HepG2 (cell line): ENCODE measurements at regions not wholly inside any gene's neighbourhood (a gene's known extent, or its start where the extent isn't known, plus 50 kb on each side); places are given as distances from the start of the nearest gene placed in this dataset.
A peak's percentile ranks its signal among the peaks of the same experiment; 100 is the strongest.

Experiments
- ATAC-seq: fragments of 200-7000 bp; cut with Tn5 transposase; 3 replicates; pipeline ENCODE4 v1.9.1; 2020; ENCODE audit warnings: mild to moderate bottlenecking, moderate library complexity
- BruUV-seq: library from RNA; stranded (reverse); fragments of 400-500 nt; replicated peaks from 2 replicates; lab custom pipeline; 2021; lab: Mats Ljungman, UMichigan
- CTCF ChIA-PET: fragments of 300-600 bp; formaldehyde crosslinking; extraction: SDS; loops from one replicate; lab custom pipeline; 2021; ENCODE audit warnings: low total read pairs, inconsistent platforms, low intra/inter-chr PET ratio; lab: Yijun Ruan, JAX
- POLR2A ChIA-PET: fragments of 350-600 bp; sonication (Branson Sonifier 250); formaldehyde crosslinking; loops from one replicate; lab custom pipeline; 2020; ENCODE audit warnings: antibody characterized with exemption, inconsistent platforms; lab: Yijun Ruan, JAX
- DNase-seq: peaks from one replicate; pipeline ENCODE4 v3.0.0-alpha.2; 2015; ENCODE audit warnings: low spot score
- FAIRE-seq: peaks from 3 replicates; lab custom pipeline; 2011; peaks lifted over from hg19 to GRCh38; lab: Jason Lieb, UNC
- H2AFZ ChIP-seq: one replicate; pipeline ENCODE4 v1.6.1; 2011; ENCODE audit warnings: low read length, inconsistent platforms
- H3K27ac ChIP-seq: fragments of 300-600 bp; 3 replicates; pipeline ENCODE4 v1.8.0; 2011; ENCODE audit warnings: mixed run types, mild to moderate bottlenecking, mixed read lengths, low read length, inconsistent platforms; ENCODE audit not compliant: insufficient read depth; ENCODE audit errors: extremely low read length
- H3K27me3 ChIP-seq, 2 experiments: fragments of 200-600 bp in 1 of 2; 2 replicates in 1 of 2; 3 replicates in 1 of 2; pipeline versions ENCODE4 v1.6.0 to v1.8.0; 2011; ENCODE audit warnings: low read length in 2 of 2, mild to moderate bottlenecking in 2 of 2, moderate library complexity in 2 of 2, inconsistent platforms in 1 of 2; ENCODE audit not compliant: insufficient read depth in 2 of 2, control insufficient read depth in 1 of 2
- H3K36me3 ChIP-seq, 2 experiments: fragments of 200-600 bp in 1 of 2; replicated peaks in 1 of 2; 2 replicates in 1 of 2; 3 replicates in 1 of 2; pipeline versions ENCODE4 v1.5.1 to v1.8.0; 2011; ENCODE audit warnings: low read length in 2 of 2, inconsistent platforms in 1 of 2; ENCODE audit not compliant: insufficient read depth in 2 of 2, control insufficient read depth in 1 of 2
- H3K4me1 ChIP-seq: 2 replicates; pipeline ENCODE4 v1.5.1; 2012; ENCODE audit warnings: low read length, inconsistent platforms; ENCODE audit not compliant: insufficient read depth
- H3K4me2 ChIP-seq: 2 replicates; pipeline ENCODE4 v1.6.0; 2011; ENCODE audit warnings: low read depth, low read length, inconsistent platforms
- H3K4me3 ChIP-seq, 3 experiments: fragments of 200-600 bp in 1 of 3; sonication (generic), shearing (Covaris generic) in 1 of 3; replicated peaks in 1 of 3; 2 replicates each; pipeline ENCODE4 v1.5.1; 2011 to 2016; ENCODE audit warnings: low read length in 3 of 3, inconsistent platforms in 2 of 3, low read depth in 2 of 3, mild to moderate bottlenecking in 2 of 3, control low read depth in 1 of 3, mixed read lengths in 1 of 3; ENCODE audit not compliant: insufficient read depth in 1 of 3
- H3K79me2 ChIP-seq: one replicate; pipeline ENCODE4 v1.6.1; 2011; ENCODE audit warnings: low read length, inconsistent platforms; ENCODE audit not compliant: insufficient read depth
- H3K9ac ChIP-seq: 2 replicates; pipeline ENCODE4 v1.6.0; 2011; ENCODE audit warnings: mild to moderate bottlenecking, low read depth, low read length, inconsistent platforms; ENCODE audit not compliant: insufficient read depth
- H3K9me3 ChIP-seq: 2 replicates; pipeline ENCODE4 v1.5.1; 2012; ENCODE audit warnings: mild to moderate bottlenecking, low read length
- H4K20me1 ChIP-seq: 2 replicates; pipeline ENCODE4 v1.6.0; 2011; ENCODE audit warnings: inconsistent platforms, mild to moderate bottlenecking, low read length, moderate library complexity; ENCODE audit not compliant: insufficient read depth
- AFF4 ChIP-seq: sonication (generic); formaldehyde crosslinking; IDR thresholded peaks from 2 replicates; pipeline ENCODE4 v1.4.0; 2020; ENCODE audit warnings: missing genetic modification reagents
- CAMTA2 ChIP-seq: sonication (generic); formaldehyde crosslinking; IDR thresholded peaks from 2 replicates; pipeline ENCODE4 v1.4.0; 2020; ENCODE audit warnings: mild to moderate bottlenecking, missing genetic modification reagents, borderline replicate concordance
- EP300 ChIP-seq, 3 experiments: sonication (generic) in 1 of 3; formaldehyde crosslinking in 1 of 3; IDR thresholded peaks; 2 replicates each; pipeline versions ENCODE4 v1.5.1 to v1.6.1; 2011 to 2020; ENCODE audit warnings: low read depth in 2 of 3, low read length in 2 of 3, borderline replicate concordance in 1 of 3, improper control_type of control experiment in 1 of 3, mild to moderate bottlenecking in 1 of 3, missing genetic modification reagents in 1 of 3, moderate library complexity in 1 of 3
- GZF1 ChIP-seq: sonication (generic); formaldehyde crosslinking; IDR thresholded peaks from 2 replicates; pipeline ENCODE4 v1.5.1; 2020; ENCODE audit warnings: mild to moderate bottlenecking, missing genetic modification reagents
- HNF1B ChIP-seq: sonication (generic); formaldehyde crosslinking; IDR thresholded peaks from 2 replicates; pipeline ENCODE4 v1.5.1; 2020; ENCODE audit warnings: mild to moderate bottlenecking, moderate library complexity, missing genetic modification reagents
- REXO4 ChIP-seq: sonication (generic); formaldehyde crosslinking; IDR thresholded peaks from 2 replicates; pipeline ENCODE4 v1.8.0; 2022; ENCODE audit warnings: missing genetic modification reagents, mild to moderate bottlenecking, borderline replicate concordance
- U2AF1 ChIP-seq: fragments of 200-400 bp; formaldehyde crosslinking; optimal IDR thresholded peaks from 2 replicates; pipeline ENCODE3; 2017; ENCODE audit warnings: mild to moderate bottlenecking, low read depth, low read length
- ZNF292 ChIP-seq: sonication (generic); formaldehyde crosslinking; IDR thresholded peaks from 2 replicates; pipeline ENCODE4 v1.8.1; 2022; ENCODE audit warnings: mild to moderate bottlenecking, low read depth, missing genetic modification reagents, borderline replicate concordance
- ZNF468 ChIP-seq: sonication (generic); formaldehyde crosslinking; IDR thresholded peaks from 2 replicates; pipeline ENCODE4 v1.8.0; 2022; ENCODE audit warnings: mild to moderate bottlenecking, moderate library complexity, missing genetic modification reagents
- ZNF605 ChIP-seq: sonication (generic); formaldehyde crosslinking; IDR thresholded peaks from 2 replicates; pipeline ENCODE4 v1.8.0; 2022; ENCODE audit warnings: mild to moderate bottlenecking, missing genetic modification reagents
- ZNF746 ChIP-seq: sonication (generic); formaldehyde crosslinking; IDR thresholded peaks from 2 replicates; pipeline ENCODE4 v1.8.0; 2022; ENCODE audit warnings: mild to moderate bottlenecking, missing genetic modification reagents
- ZNF839 ChIP-seq: sonication (generic); formaldehyde crosslinking; IDR thresholded peaks from 2 replicates; pipeline ENCODE4 v1.4.0; 2020; ENCODE audit warnings: missing genetic modification reagents, mild to moderate bottlenecking, borderline replicate concordance
- WGBS: methylation state at CpG from one replicate; pipeline ENCODE4 v1.1.6; 2017; ENCODE audit warnings: low lambda C conversion rate; 5-methylcytosine and 5-hydroxymethylcytosine counted together
- in situ Hi-C: cut with HindIII; loops from 2 replicates; pipeline ENCODE4 v1.10.0; 2017; ENCODE audit warnings: low pct_unique_long_range_greater_than_20kb; ENCODE audit not compliant: extremely low pct_ligation_motif_present
- intact Hi-C: fragments of 100-400 bp; cut with micrococcal nuclease; formaldehyde crosslinking; loops from one replicate; pipeline ENCODE4 v1.10.0; 2022; ENCODE audit not compliant: unreplicated experiment
- TF ChIP-seq, protein P1 (sequence below): sonication (generic); formaldehyde crosslinking; IDR thresholded peaks from 2 replicates; pipeline ENCODE4; 2020; ENCODE audit warnings: missing genetic modification reagents, mild to moderate bottlenecking, borderline replicate concordance

- Histone ChIP-seq H3K27me3 (peaks cover 4 to 8% of the 10 kb centered on the region in 2 experiments; a peak in 2 of 5 replicates), H2AFZ (no peak overlapping the region), H3K79me2 (peaks cover 14% of the 10 kb centered on the region), H3K4me2 (peak overlapping the region; percentile 76), H4K20me1 (peaks cover under 1% of the 10 kb centered on the region; the same call in 1 of the 2 replicates), H3K36me3 (no peaks in the 10 kb centered on the region), H3K4me3 (peak overlapping the region; percentile 4 to 58 (median 5); a peak in 5 of 6 replicates), H3K4me1 (peaks cover 73% of the 10 kb centered on the region), H3K27ac (peak overlapping the region; percentile 6), H3K9ac (peak overlapping the region; percentile 36), H3K9me3 (no peaks in the 10 kb centered on the region)
- ChIA-PET CTCF (no interaction called here), POLR2A (interaction anchor here (1.3 kb wide), 1 partner anchor 13 kb away, joined by 3 read pairs; no protein-coding TSS in a partner anchor)
- FAIRE-seq = no peak
- DNase-seq = peak; percentile 80
- ATAC-seq = no peak
- 40% methylated on average over 17 of the region's 17 CpGs for WGBS
- intact Hi-C loops (no loop called here), in situ Hi-C loops (loop anchor here (10.0 kb wide), 1 partner anchor 81 kb away; no protein-coding TSS in a partner anchor)
- no TSS peak for BruUV-seq
- peak; percentile 38 for TF ChIP-seq ZNF292 (CRISPR knock-in tag)
- 0 out of 4 replicates have a peak, but pooled peaks of 1 of the 2 experiments have one; percentile 7 for TF ChIP-seq EP300 (IDR thresholded peaks at IDR 0.05; ENCODE audit: low read depth in 2 of 2, low read length in 2 of 2)
- peak; percentile 35; the same call in 1 of the 2 replicates for TF ChIP-seq EP300 (CRISPR knock-in tag; IDR thresholded peaks at IDR 0.05; ENCODE audit: borderline replicate concordance)
- TF ChIP-seq ZNF468 (CRISPR knock-in tag) = no peak
- no peak for TF ChIP-seq GZF1 (CRISPR knock-in tag)
- no peak; the same call in 1 of the 2 replicates for TF ChIP-seq CAMTA2 (CRISPR knock-in tag)
- TF ChIP-seq ZNF839 (CRISPR knock-in tag) = peak; percentile 75; the same call in 1 of the 2 replicates
- TF ChIP-seq REXO4 (CRISPR knock-in tag) = 0 out of 2 replicates have a peak, but pooled peaks have one; percentile 19
- TF ChIP-seq, protein P1, sequence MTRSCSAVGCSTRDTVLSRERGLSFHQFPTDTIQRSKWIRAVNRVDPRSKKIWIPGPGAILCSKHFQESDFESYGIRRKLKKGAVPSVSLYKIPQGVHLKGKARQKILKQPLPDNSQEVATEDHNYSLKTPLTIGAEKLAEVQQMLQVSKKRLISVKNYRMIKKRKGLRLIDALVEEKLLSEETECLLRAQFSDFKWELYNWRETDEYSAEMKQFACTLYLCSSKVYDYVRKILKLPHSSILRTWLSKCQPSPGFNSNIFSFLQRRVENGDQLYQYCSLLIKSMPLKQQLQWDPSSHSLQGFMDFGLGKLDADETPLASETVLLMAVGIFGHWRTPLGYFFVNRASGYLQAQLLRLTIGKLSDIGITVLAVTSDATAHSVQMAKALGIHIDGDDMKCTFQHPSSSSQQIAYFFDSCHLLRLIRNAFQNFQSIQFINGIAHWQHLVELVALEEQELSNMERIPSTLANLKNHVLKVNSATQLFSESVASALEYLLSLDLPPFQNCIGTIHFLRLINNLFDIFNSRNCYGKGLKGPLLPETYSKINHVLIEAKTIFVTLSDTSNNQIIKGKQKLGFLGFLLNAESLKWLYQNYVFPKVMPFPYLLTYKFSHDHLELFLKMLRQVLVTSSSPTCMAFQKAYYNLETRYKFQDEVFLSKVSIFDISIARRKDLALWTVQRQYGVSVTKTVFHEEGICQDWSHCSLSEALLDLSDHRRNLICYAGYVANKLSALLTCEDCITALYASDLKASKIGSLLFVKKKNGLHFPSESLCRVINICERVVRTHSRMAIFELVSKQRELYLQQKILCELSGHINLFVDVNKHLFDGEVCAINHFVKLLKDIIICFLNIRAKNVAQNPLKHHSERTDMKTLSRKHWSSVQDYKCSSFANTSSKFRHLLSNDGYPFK = 0 out of 2 replicates have a peak, but pooled peaks have one; percentile 28
- peak; percentile 78 for TF ChIP-seq U2AF1
- TF ChIP-seq AFF4 (CRISPR knock-in tag) = no peak
- peak; percentile 39; the same call in 1 of the 2 replicates for TF ChIP-seq ZNF746
- TF ChIP-seq HNF1B (CRISPR knock-in tag) = peak; percentile 34; the same call in 1 of the 2 replicates
- peak; percentile 56; the same call in 1 of the 2 replicates for TF ChIP-seq ZNF605 (CRISPR knock-in tag)
These were observed 75.8 kb upstream of the METTL9 start for GRCh38 chr16:21523411-21524067.
